KMS-11 (cell line): ENCODE measurements at regions not wholly inside any gene's neighbourhood (a gene's known extent, or its start where the extent isn't known, plus 50 kb on each side); places are given as distances from the start of the nearest gene placed in this dataset.

Source experiments
- H2AFZ ChIP-seq: fragments of 200-600 bp; sonication (generic); 2 replicates; pipeline ENCODE4 v1.6.1; 2016; ENCODE audit warnings: antibody characterized with exemption, mixed run types, low read depth
- H3K27ac ChIP-seq: fragments of 200-600 bp; sonication (generic); 2 replicates; pipeline ENCODE4 v1.6.1; 2016; ENCODE audit warnings: mild to moderate bottlenecking, mixed run types
- H3K27me3 ChIP-seq: fragments of 200-600 bp; sonication (generic); 2 replicates; pipeline ENCODE4 v1.6.1; 2017; ENCODE audit warnings: mild to moderate bottlenecking, low read depth, mixed run types, moderate library complexity; ENCODE audit not compliant: insufficient read depth
- H3K36me3 ChIP-seq: fragments of 200-600 bp; sonication (generic); 2 replicates; pipeline ENCODE4 v1.6.1; 2017; ENCODE audit warnings: mild to moderate bottlenecking, mixed run types; ENCODE audit not compliant: insufficient read depth
- H3K4me1 ChIP-seq: fragments of 200-600 bp; sonication (generic); 2 replicates; pipeline ENCODE4 v1.6.1; 2016; ENCODE audit warnings: mild to moderate bottlenecking, low read depth, mixed run types; ENCODE audit not compliant: poor library complexity, severe bottlenecking
- H3K4me2 ChIP-seq: fragments of 200-600 bp; sonication (generic); 2 replicates; pipeline ENCODE4 v1.7.0; 2016; ENCODE audit warnings: mild to moderate bottlenecking, mixed run types
- H3K4me3 ChIP-seq: fragments of 200-600 bp; sonication (generic); IDR thresholded peaks from 2 replicates; pipeline ENCODE4 v1.6.1; 2017; ENCODE audit warnings: low read depth, low read length, mixed read lengths; ENCODE audit not compliant: insufficient read depth
- H3K79me2 ChIP-seq: fragments of 200-600 bp; sonication (generic); 2 replicates; pipeline ENCODE4 v1.6.1; 2016; ENCODE audit warnings: low read depth, mixed run types; ENCODE audit not compliant: insufficient read depth
- H3K9ac ChIP-seq: fragments of 200-600 bp; sonication (generic); 2 replicates; pipeline ENCODE4 v1.6.1; 2016; ENCODE audit warnings: mild to moderate bottlenecking, mixed run types
- H4K20me1 ChIP-seq: fragments of 200-600 bp; sonication (generic); 2 replicates; pipeline ENCODE4 v1.6.1; 2016; ENCODE audit warnings: mild to moderate bottlenecking, mixed run types; ENCODE audit not compliant: insufficient read depth
- CTCF ChIP-seq: fragments of 200-600 bp; sonication (generic); conservative IDR thresholded peaks from 2 replicates; pipeline ENCODE4 v1.6.1; 2017; ENCODE audit warnings: low read depth, mild to moderate bottlenecking, antibody characterized with exemption, low read length, moderate library complexity, mixed read lengths

GRCh38 chr7:4399596-4399995 is 282.5 kb upstream of the FOXK1 start:
- Histone ChIP-seq H3K4me1 (no peaks in the 10 kb centered on the region), H3K9ac (no peak overlapping the region), H4K20me1 (no peaks in the 10 kb centered on the region), H3K79me2 (no peaks in the 10 kb centered on the region), H3K27ac (no peak overlapping the region), H3K27me3 (no peaks in the 10 kb centered on the region), H2AFZ (no peak overlapping the region), H3K4me2 (no peak overlapping the region), H3K36me3 (no peaks in the 10 kb centered on the region; the same call in 1 of the 2 replicates), H3K4me3 (no peak overlapping the region)
- TF ChIP-seq CTCF, result no peak

GRCh38 chr7:4406288-4407058 is 275.6 kb upstream of the FOXK1 start:
- H3K79me2 ChIP-seq, result no peaks in the 10 kb centered on the region
- H3K27ac ChIP-seq, result no peak overlapping the region
- TF ChIP-seq CTCF, result no peak
- H3K36me3 ChIP-seq, result no peaks in the 10 kb centered on the region; the same call in 1 of the 2 replicates
- no peaks in the 10 kb centered on the region for H4K20me1 ChIP-seq
- no peaks in the 10 kb centered on the region for H3K27me3 ChIP-seq
- H3K4me1 ChIP-seq, result no peaks in the 10 kb centered on the region
- no peak overlapping the region for H3K4me3 ChIP-seq
- H3K4me2 ChIP-seq, result no peak overlapping the region
- H3K9ac ChIP-seq, result no peak overlapping the region
- H2AFZ ChIP-seq, result no peak overlapping the region

- H2AFZ ChIP-seq, result no peak overlapping the region
- TF ChIP-seq CTCF, result no peak
- H3K36me3 ChIP-seq, result no peaks in the 10 kb centered on the region; the same call in 1 of the 2 replicates
- H3K4me2 ChIP-seq, result no peak overlapping the region
- H3K4me1 ChIP-seq, result no peaks in the 10 kb centered on the region
- no peaks in the 10 kb centered on the region for H4K20me1 ChIP-seq
- H3K4me3 ChIP-seq, result no peak overlapping the region
- no peaks in the 10 kb centered on the region for H3K27me3 ChIP-seq
- no peak overlapping the region for H3K27ac ChIP-seq
- no peak overlapping the region for H3K9ac ChIP-seq
- H3K79me2 ChIP-seq, result no peaks in the 10 kb centered on the region
Observed at GRCh38 chr7:4409946-4410345, 272.1 kb upstream of the FOXK1 start.

GRCh38 chr7:4416396-4417056 is 265.6 kb upstream of the FOXK1 start:
- Histone ChIP-seq H3K79me2 (no peaks in the 10 kb centered on the region), H3K36me3 (no peaks in the 10 kb centered on the region), H4K20me1 (no peaks in the 10 kb centered on the region), H2AFZ (no peak overlapping the region), H3K27me3 (no peaks in the 10 kb centered on the region), H3K27ac (no peak overlapping the region), H3K4me3 (no peak overlapping the region), H3K4me1 (no peaks in the 10 kb centered on the region), H3K9ac (no peak overlapping the region), H3K4me2 (no peak overlapping the region)
- TF ChIP-seq CTCF, result no peak
